Tibial nerve (tissue), 4 donors: ENCODE measurements at regions not wholly inside any gene's neighbourhood (a gene's known extent, or its start where the extent isn't known, plus 50 kb on each side); places are given as distances from the start of the nearest gene placed in this dataset.
A peak's percentile ranks its signal among the peaks of the same experiment; 100 is the strongest.

Source experiments
- EP300 ChIP-seq, 2 donors: sonication (generic); formaldehyde crosslinking; IDR thresholded peaks; one replicate each; pipeline ENCODE4 v1.6.1; 2017; ENCODE audit warnings: antibody characterized with exemption in 2 of 2, mild to moderate bottlenecking in 1 of 2
- POLR2A ChIP-seq, 2 donors: fragments of 450-650 bp; IDR thresholded peaks; one replicate each; pipeline ENCODE4 v1.6.1; 2017; ENCODE audit warnings: antibody characterized with exemption in 2 of 2, mild to moderate bottlenecking in 2 of 2, moderate library complexity in 2 of 2
- TF ChIP-seq, protein P1 (sequence below), 5 experiments: fragments of 200-600 bp in 3 of 5; fragments of 450-650 bp in 2 of 5; sonication (generic) in 3 of 5; IDR thresholded peaks; one replicate each; pipeline ENCODE4 v1.5.1; 2016 to 2019; ENCODE audit warnings: antibody characterized with exemption in 5 of 5, mild to moderate bottlenecking in 3 of 5, moderate library complexity in 2 of 5

DNA sequence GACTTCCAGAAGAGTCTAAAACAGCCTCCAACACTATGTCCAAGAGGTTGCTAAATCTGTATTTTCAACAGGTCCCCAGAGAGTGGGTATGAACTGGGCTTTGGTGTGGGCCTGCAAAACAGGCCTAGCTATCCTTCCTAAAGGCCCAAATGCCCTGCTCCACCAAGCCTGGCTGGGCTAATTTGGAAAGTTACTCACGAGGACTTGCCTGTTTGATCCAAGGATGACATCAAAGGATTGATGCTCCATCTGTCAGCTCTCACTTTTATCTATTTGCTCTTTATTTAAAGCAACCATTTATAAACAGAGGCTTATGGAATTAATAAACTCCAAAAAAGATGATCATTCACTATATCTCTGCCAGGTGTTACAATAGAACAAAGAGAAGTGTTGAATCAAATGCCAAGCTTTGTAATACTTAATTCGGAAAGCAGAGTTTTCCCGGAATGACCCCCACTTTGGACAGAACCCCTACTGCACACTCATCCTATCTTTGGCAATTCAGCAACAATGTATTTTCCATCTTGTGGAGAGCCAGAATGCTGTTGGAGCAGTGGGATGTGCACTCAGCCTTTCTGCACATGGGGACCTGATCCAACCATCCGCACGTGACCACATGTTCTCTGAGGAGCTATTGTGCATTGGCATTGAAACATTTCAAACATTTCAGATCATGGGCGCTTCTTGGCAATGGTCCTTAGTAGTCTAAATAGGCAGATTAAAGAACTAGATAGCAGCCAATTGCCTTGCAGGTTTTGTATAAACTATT, 163.3 kb upstream of the THBS1 start:
- TF ChIP-seq, protein P1, sequence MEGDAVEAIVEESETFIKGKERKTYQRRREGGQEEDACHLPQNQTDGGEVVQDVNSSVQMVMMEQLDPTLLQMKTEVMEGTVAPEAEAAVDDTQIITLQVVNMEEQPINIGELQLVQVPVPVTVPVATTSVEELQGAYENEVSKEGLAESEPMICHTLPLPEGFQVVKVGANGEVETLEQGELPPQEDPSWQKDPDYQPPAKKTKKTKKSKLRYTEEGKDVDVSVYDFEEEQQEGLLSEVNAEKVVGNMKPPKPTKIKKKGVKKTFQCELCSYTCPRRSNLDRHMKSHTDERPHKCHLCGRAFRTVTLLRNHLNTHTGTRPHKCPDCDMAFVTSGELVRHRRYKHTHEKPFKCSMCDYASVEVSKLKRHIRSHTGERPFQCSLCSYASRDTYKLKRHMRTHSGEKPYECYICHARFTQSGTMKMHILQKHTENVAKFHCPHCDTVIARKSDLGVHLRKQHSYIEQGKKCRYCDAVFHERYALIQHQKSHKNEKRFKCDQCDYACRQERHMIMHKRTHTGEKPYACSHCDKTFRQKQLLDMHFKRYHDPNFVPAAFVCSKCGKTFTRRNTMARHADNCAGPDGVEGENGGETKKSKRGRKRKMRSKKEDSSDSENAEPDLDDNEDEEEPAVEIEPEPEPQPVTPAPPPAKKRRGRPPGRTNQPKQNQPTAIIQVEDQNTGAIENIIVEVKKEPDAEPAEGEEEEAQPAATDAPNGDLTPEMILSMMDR (IDR thresholded peaks at IDR 0.05) = no peak
- TF ChIP-seq POLR2A (IDR thresholded peaks at IDR 0.05) (no peak), EP300 (IDR thresholded peaks at IDR 0.05) (peak in 1 of 2 donors; percentile 36)
